Upper lobe of left lung (tissue), 4 donors: ENCODE measurements at regions not wholly inside any gene's neighbourhood (a gene's known extent, or its start where the extent isn't known, plus 50 kb on each side); places are given as distances from the start of the nearest gene placed in this dataset.

Experiments
- EP300 ChIP-seq, 4 donors: sonication (generic); formaldehyde crosslinking; IDR thresholded peaks; one replicate each; pipeline ENCODE4 v1.5.1; 2017; ENCODE audit warnings: antibody characterized with exemption in 4 of 4, control low read depth in 2 of 4
- POLR2A ChIP-seq, 4 donors: fragments of 450-650 bp; IDR thresholded peaks; one replicate each; pipeline ENCODE4 v1.5.1; 2016 to 2017; ENCODE audit warnings: antibody characterized with exemption in 4 of 4, mild to moderate bottlenecking in 2 of 4
- TF ChIP-seq, protein P1 (sequence below), 6 experiments: fragments of 450-650 bp in 4 of 6; fragments of 200-600 bp in 2 of 6; sonication (generic) in 2 of 6; IDR thresholded peaks; one replicate each; pipeline ENCODE4 v1.5.1; 2016 to 2019; ENCODE audit warnings: antibody characterized with exemption in 6 of 6

DNA sequence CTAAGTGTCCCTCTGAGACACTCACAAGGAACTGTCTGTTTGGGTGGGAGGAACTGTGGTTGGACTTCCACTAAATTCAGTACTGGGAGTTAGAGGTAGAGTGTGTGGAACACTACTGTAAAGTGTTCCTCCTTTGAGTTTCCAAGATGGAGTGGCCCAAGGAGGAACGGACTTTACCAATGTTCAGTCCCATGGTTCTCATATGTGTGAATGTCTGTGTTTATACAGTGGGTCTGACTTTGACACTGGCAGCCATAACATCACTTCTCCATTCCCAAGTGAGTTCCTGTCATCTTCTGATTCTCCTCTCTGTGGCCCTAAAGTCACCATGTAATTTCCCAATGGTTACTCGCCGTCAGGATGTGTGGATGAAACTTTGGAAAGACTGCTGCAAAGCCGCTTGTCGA lies 136.8 kb upstream of the SERP2 start:
- TF ChIP-seq POLR2A (IDR thresholded peaks at IDR 0.05), result no peak
- TF ChIP-seq, protein P1, sequence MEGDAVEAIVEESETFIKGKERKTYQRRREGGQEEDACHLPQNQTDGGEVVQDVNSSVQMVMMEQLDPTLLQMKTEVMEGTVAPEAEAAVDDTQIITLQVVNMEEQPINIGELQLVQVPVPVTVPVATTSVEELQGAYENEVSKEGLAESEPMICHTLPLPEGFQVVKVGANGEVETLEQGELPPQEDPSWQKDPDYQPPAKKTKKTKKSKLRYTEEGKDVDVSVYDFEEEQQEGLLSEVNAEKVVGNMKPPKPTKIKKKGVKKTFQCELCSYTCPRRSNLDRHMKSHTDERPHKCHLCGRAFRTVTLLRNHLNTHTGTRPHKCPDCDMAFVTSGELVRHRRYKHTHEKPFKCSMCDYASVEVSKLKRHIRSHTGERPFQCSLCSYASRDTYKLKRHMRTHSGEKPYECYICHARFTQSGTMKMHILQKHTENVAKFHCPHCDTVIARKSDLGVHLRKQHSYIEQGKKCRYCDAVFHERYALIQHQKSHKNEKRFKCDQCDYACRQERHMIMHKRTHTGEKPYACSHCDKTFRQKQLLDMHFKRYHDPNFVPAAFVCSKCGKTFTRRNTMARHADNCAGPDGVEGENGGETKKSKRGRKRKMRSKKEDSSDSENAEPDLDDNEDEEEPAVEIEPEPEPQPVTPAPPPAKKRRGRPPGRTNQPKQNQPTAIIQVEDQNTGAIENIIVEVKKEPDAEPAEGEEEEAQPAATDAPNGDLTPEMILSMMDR (IDR thresholded peaks at IDR 0.05), result no peak
- no peak for TF ChIP-seq EP300 (IDR thresholded peaks at IDR 0.05)
